ENCODE measurements at regions not wholly inside any gene's neighbourhood (a gene's known extent, or its start where the extent isn't known, plus 50 kb on each side); places are given as distances from the start of the nearest gene placed in this dataset.

- TF ChIP-seq HNF4A (conservative IDR thresholded peaks at IDR 0.05) (no peak), JUND (IDR thresholded peaks at IDR 0.05) (no peak), CTCF (IDR thresholded peaks at IDR 0.05; ENCODE audit: low read depth, low read length, missing input control) (no peak)
- DNase-seq (ENCODE audit: low spot score), result no peak
- Histone ChIP-seq H3K27ac (ENCODE audit: low read depth in 1 of 2, low read length in 2 of 2) (no peak overlapping the region), H3K4me1 (ENCODE audit: control insufficient read depth in 4 of 4, insufficient read depth in 4 of 4, low read length in 3 of 4) (peaks cover 7 to 14% (median 11%) of the 10 kb centered on the region in 4 donors), H3K4me3 (ENCODE audit: low read depth in 1 of 3, low read length in 3 of 3) (no peak overlapping the region), H3K36me3 (ENCODE audit: control insufficient read depth in 4 of 4, insufficient read depth in 3 of 4, low read depth in 1 of 4, low read length in 3 of 4) (no peaks in the 10 kb centered on the region), H3K9ac (ENCODE audit: low read depth in 1 of 2, low read length in 2 of 2) (no peak overlapping the region), H3K27me3 (ENCODE audit: control insufficient read depth in 4 of 4, insufficient read depth in 4 of 4, low read length in 3 of 4) (peaks cover 0 to 3% (median 0%) of the 10 kb centered on the region in 4 donors), H3K9me3 (ENCODE audit: control insufficient read depth in 4 of 4, low read length in 3 of 4) (no peaks in the 10 kb centered on the region)
- 94% methylated on average over 6 of the region's 6 CpGs for WGBS
Measured at GRCh38 chr17:72184805-72185204, 64.0 kb downstream of the SOX9 start.

DNA sequence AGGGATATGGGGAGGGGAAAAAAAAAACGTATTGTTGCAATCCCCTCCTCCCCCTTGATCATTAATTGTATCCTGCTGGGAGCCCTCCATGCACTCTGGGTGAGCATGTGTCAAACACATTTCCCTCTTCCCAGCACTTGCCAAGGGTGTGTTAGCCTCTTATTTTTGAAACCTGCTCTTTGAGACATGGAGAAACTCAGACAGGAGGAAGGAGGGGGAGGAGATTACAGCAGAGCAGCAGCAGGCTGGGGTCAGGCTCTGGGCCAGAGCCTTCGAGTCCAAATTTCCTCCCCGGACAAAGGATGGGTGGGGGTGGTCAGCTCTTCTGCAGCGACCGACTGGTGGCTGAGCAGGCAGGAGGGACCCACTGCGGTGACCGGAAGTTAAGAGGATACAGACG, 64.7 kb downstream of the SOX9 start:
- Histone ChIP-seq H3K27ac (ENCODE audit: low read depth in 1 of 2, low read length in 2 of 2) (no peak overlapping the region), H3K36me3 (ENCODE audit: control insufficient read depth in 4 of 4, insufficient read depth in 3 of 4, low read depth in 1 of 4, low read length in 3 of 4) (no peaks in the 10 kb centered on the region), H3K4me1 (ENCODE audit: control insufficient read depth in 4 of 4, insufficient read depth in 4 of 4, low read length in 3 of 4) (peaks cover 7 to 14% (median 11%) of the 10 kb centered on the region in 4 donors), H3K9me3 (ENCODE audit: control insufficient read depth in 4 of 4, low read length in 3 of 4) (no peaks in the 10 kb centered on the region), H3K9ac (ENCODE audit: low read depth in 1 of 2, low read length in 2 of 2) (no peak overlapping the region), H3K4me3 (ENCODE audit: low read depth in 1 of 3, low read length in 3 of 3) (no peak overlapping the region), H3K27me3 (ENCODE audit: control insufficient read depth in 4 of 4, insufficient read depth in 4 of 4, low read length in 3 of 4) (peaks cover 0 to 3% (median 0%) of the 10 kb centered on the region in 4 donors)
- TF ChIP-seq NR2F2 (IDR thresholded peaks at IDR 0.05), result no peak
- no peak for TF ChIP-seq TAF1 (conservative IDR thresholded peaks at IDR 0.05)
- TF ChIP-seq HNF4A (conservative IDR thresholded peaks at IDR 0.05), result no peak
- no peak for TF ChIP-seq JUND (IDR thresholded peaks at IDR 0.05)
- TF ChIP-seq, protein P1, sequence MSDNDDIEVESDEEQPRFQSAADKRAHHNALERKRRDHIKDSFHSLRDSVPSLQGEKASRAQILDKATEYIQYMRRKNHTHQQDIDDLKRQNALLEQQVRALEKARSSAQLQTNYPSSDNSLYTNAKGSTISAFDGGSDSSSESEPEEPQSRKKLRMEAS (IDR thresholded peaks at IDR 0.05), result no peak
- TF ChIP-seq ATF3 (IDR thresholded peaks at IDR 0.05), result no peak
- no peak for TF ChIP-seq RAD21 (IDR thresholded peaks at IDR 0.05)
- TF ChIP-seq, protein P2, sequence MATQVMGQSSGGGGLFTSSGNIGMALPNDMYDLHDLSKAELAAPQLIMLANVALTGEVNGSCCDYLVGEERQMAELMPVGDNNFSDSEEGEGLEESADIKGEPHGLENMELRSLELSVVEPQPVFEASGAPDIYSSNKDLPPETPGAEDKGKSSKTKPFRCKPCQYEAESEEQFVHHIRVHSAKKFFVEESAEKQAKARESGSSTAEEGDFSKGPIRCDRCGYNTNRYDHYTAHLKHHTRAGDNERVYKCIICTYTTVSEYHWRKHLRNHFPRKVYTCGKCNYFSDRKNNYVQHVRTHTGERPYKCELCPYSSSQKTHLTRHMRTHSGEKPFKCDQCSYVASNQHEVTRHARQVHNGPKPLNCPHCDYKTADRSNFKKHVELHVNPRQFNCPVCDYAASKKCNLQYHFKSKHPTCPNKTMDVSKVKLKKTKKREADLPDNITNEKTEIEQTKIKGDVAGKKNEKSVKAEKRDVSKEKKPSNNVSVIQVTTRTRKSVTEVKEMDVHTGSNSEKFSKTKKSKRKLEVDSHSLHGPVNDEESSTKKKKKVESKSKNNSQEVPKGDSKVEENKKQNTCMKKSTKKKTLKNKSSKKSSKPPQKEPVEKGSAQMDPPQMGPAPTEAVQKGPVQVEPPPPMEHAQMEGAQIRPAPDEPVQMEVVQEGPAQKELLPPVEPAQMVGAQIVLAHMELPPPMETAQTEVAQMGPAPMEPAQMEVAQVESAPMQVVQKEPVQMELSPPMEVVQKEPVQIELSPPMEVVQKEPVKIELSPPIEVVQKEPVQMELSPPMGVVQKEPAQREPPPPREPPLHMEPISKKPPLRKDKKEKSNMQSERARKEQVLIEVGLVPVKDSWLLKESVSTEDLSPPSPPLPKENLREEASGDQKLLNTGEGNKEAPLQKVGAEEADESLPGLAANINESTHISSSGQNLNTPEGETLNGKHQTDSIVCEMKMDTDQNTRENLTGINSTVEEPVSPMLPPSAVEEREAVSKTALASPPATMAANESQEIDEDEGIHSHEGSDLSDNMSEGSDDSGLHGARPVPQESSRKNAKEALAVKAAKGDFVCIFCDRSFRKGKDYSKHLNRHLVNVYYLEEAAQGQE (IDR thresholded peaks at IDR 0.05), result no peak
- TF ChIP-seq, protein P3, sequence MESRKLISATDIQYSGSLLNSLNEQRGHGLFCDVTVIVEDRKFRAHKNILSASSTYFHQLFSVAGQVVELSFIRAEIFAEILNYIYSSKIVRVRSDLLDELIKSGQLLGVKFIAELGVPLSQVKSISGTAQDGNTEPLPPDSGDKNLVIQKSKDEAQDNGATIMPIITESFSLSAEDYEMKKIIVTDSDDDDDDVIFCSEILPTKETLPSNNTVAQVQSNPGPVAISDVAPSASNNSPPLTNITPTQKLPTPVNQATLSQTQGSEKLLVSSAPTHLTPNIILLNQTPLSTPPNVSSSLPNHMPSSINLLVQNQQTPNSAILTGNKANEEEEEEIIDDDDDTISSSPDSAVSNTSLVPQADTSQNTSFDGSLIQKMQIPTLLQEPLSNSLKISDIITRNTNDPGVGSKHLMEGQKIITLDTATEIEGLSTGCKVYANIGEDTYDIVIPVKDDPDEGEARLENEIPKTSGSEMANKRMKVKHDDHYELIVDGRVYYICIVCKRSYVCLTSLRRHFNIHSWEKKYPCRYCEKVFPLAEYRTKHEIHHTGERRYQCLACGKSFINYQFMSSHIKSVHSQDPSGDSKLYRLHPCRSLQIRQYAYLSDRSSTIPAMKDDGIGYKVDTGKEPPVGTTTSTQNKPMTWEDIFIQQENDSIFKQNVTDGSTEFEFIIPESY (IDR thresholded peaks at IDR 0.05), result no peak
- no peak for TF ChIP-seq HNF4G (IDR thresholded peaks at IDR 0.05)
- no peak for TF ChIP-seq FOXA1 (IDR thresholded peaks at IDR 0.05)
- no peak for DNase-seq (ENCODE audit: low spot score)
- 52% methylated on average over 8 of the region's 8 CpGs for WGBS

All from liver (tissue), 8 donors.